GM13977 (cell line): ENCODE measurements at regions not wholly inside any gene's neighbourhood (a gene's known extent, or its start where the extent isn't known, plus 50 kb on each side); places are given as distances from the start of the nearest gene placed in this dataset.

ENCODE experiments used
- DNase-seq: peaks from one replicate; pipeline ENCODE4 v3.0.0; 2012; ENCODE audit warnings: low spot score
- CTCF ChIP-seq: IDR thresholded peaks from 2 replicates; pipeline ENCODE4 v1.5.1; 2012; ENCODE audit warnings: mild to moderate bottlenecking, control low read depth; ENCODE audit not compliant: insufficient read depth; ENCODE audit errors: extremely low read depth, missing control alignments
- in situ Hi-C: fragments of 300-500 bp; cut with MboI; formaldehyde crosslinking; loops from one replicate; pipeline ENCODE4 v1.12.0; 2022; ENCODE audit warnings: low sequenced_read_pairs, low pct_unique_long_range_greater_than_20kb, mixed read lengths, inconsistent platforms; ENCODE audit not compliant: unreplicated experiment

GRCh38 chr3:76812649-76813242 is 227.2 kb upstream of the ROBO2 start:
- DNase-seq, result no peak
- in situ Hi-C loops, result no loop called here
- TF ChIP-seq CTCF, result no peak

GRCh38 chr3:76815561-76815960 is 224.3 kb upstream of the ROBO2 start:
- no peak for TF ChIP-seq CTCF
- DNase-seq, result no peak
- in situ Hi-C loops, result no loop called here

GRCh38 chr3:76820481-76820880 is 219.4 kb upstream of the ROBO2 start:
- no peak for TF ChIP-seq CTCF
- DNase-seq, result no peak
- in situ Hi-C loops, result no loop called here

- DNase-seq, result no peak
- no peak for TF ChIP-seq CTCF
- in situ Hi-C loops, result no loop called here
These were observed 215.2 kb upstream of the ROBO2 start for GRCh38 chr3:76824658-76825240.

- DNase-seq, result no peak
- no peak for TF ChIP-seq CTCF
- in situ Hi-C loops, result no loop called here
These were observed 213.0 kb upstream of the ROBO2 start for GRCh38 chr3:76826861-76827260.

GRCh38 chr3:76827701-76828226 is 212.1 kb upstream of the ROBO2 start:
- DNase-seq, result no peak
- no peak for TF ChIP-seq CTCF
- in situ Hi-C loops, result no loop called here
